Left ventricle myocardium inferior (tissue), 1 donor: ENCODE measurements at regions not wholly inside any gene's neighbourhood (a gene's known extent, or its start where the extent isn't known, plus 50 kb on each side); places are given as distances from the start of the nearest gene placed in this dataset.
"Not testable (repeated sequence)": the region's sequence is repeated elsewhere in the genome, so short reads cannot be mapped to it uniquely, and the experiment has no call there.

ENCODE experiments used
- DNase-seq: peaks from one replicate; pipeline ENCODE4 v3.0.0-alpha.2; 2020
- H3K27ac ChIP-seq: fragments of 200-600 bp; replicated peaks from 2 replicates; pipeline ENCODE4 v1.8.0; 2021
- H3K27me3 ChIP-seq: fragments of 200-600 bp; 2 replicates; pipeline ENCODE4 v1.8.0; 2021; ENCODE audit warnings: low read depth
- H3K36me3 ChIP-seq: fragments of 200-600 bp; 2 replicates; pipeline ENCODE4 v1.8.0; 2021
- H3K4me1 ChIP-seq: fragments of 200-600 bp; 2 replicates; pipeline ENCODE4 v1.8.0; 2021
- H3K4me3 ChIP-seq: fragments of 200-600 bp; 2 replicates; pipeline ENCODE4 v1.8.0; 2021; ENCODE audit warnings: mild to moderate bottlenecking, moderate library complexity
- H3K9me3 ChIP-seq: fragments of 200-600 bp; replicated peaks from 2 replicates; pipeline ENCODE4 v1.8.0; 2021
- CTCF ChIP-seq: fragments of 200-600 bp; IDR thresholded peaks from 2 replicates; pipeline ENCODE4 v1.8.0; 2021; ENCODE audit warnings: antibody characterized with exemption, mild to moderate bottlenecking, borderline replicate concordance
- intact Hi-C: fragments of 100-400 bp; cut with micrococcal nuclease; formaldehyde crosslinking; loops from one replicate; pipeline ENCODE4 v1.11.0; 2022
- donor health status: DM: no; HTN: yes; CAD: no; lungs with severe emphysema.

GRCh38 chr4:138796761-138797160, 218.8 kb upstream of the NOCT start:
- Histone ChIP-seq H3K9me3 (no peaks in the 10 kb centered on the region), H3K27me3 (no peaks in the 10 kb centered on the region), H3K4me3 (no peak overlapping the region), H3K27ac (no peak overlapping the region), H3K36me3 (no peaks in the 10 kb centered on the region), H3K4me1 (no peaks in the 10 kb centered on the region)
- TF ChIP-seq CTCF, result no peak
- intact Hi-C loops, result no loop called here
- no peak for DNase-seq

GRCh38 chr4:138790706-138791340, 224.8 kb upstream of the NOCT start:
- Histone ChIP-seq H3K36me3 (no peaks in the 10 kb centered on the region), H3K4me1 (no peaks in the 10 kb centered on the region), H3K4me3 (no peak overlapping the region), H3K27ac (no peak overlapping the region), H3K9me3 (no peaks in the 10 kb centered on the region), H3K27me3 (no peaks in the 10 kb centered on the region)
- DNase-seq, result no peak
- no peak for TF ChIP-seq CTCF
- intact Hi-C loops, result no loop called here

GRCh38 chr4:138789796-138790195, 225.8 kb upstream of the NOCT start:
- H3K27ac ChIP-seq, result no peak overlapping the region
- no peaks in the 10 kb centered on the region for H3K27me3 ChIP-seq
- no peak for TF ChIP-seq CTCF
- intact Hi-C loops, result no loop called here
- no peaks in the 10 kb centered on the region for H3K9me3 ChIP-seq
- no peaks in the 10 kb centered on the region for H3K4me1 ChIP-seq
- no peak for DNase-seq
- no peak overlapping the region for H3K4me3 ChIP-seq
- H3K36me3 ChIP-seq, result no peaks in the 10 kb centered on the region

- DNase-seq, result no peak
- no peaks in the 10 kb centered on the region for H3K4me1 ChIP-seq
- H3K27ac ChIP-seq, result no peak overlapping the region
- H3K9me3 ChIP-seq, result no peaks in the 10 kb centered on the region
- intact Hi-C loops, result no loop called here
- TF ChIP-seq CTCF, result no peak
- H3K27me3 ChIP-seq, result no peaks in the 10 kb centered on the region
- H3K4me3 ChIP-seq, result no peak overlapping the region
- H3K36me3 ChIP-seq, result no peaks in the 10 kb centered on the region
Observed at GRCh38 chr4:138788857-138789256, 226.7 kb upstream of the NOCT start.

- H3K4me1 ChIP-seq, result no peaks in the 10 kb centered on the region
- H3K27me3 ChIP-seq, result no peaks in the 10 kb centered on the region
- H3K9me3 ChIP-seq, result no peaks in the 10 kb centered on the region
- H3K36me3 ChIP-seq, result no peaks in the 10 kb centered on the region
- DNase-seq, result no peak
- intact Hi-C loops, result no loop called here
- no peak overlapping the region for H3K4me3 ChIP-seq
- H3K27ac ChIP-seq, result no peak overlapping the region
- no peak for TF ChIP-seq CTCF
Observed at GRCh38 chr4:138788267-138788790, 227.3 kb upstream of the NOCT start.

- H3K4me1 ChIP-seq, H3K27me3 ChIP-seq, H3K36me3 ChIP-seq, DNase-seq, H3K27ac ChIP-seq, intact Hi-C loops, H3K4me3 ChIP-seq: not testable (repeated sequence)
- H3K9me3 ChIP-seq, result peaks cover 12% of the 10 kb centered on the region
Observed at GRCh38 chr4:138779761-138780160, 235.8 kb upstream of the NOCT start.
